ENCODE measurements at regions not wholly inside any gene's neighbourhood (a gene's known extent, or its start where the extent isn't known, plus 50 kb on each side); places are given as distances from the start of the nearest gene placed in this dataset.

GRCh38 chr7:96531331-96531730 lies 178.3 kb downstream of the SEM1 start:
- TF ChIP-seq CTCF (IDR thresholded peaks at IDR 0.05) (no peak), POLR2A (IDR thresholded peaks at IDR 0.05) (no peak), POLR2AphosphoS5 (IDR thresholded peaks at IDR 0.05) (no peak)

All from stomach (tissue), 4 donors.